ENCODE measurements at regions not wholly inside any gene's neighbourhood (a gene's known extent, or its start where the extent isn't known, plus 50 kb on each side); places are given as distances from the start of the nearest gene placed in this dataset.
"Not testable (repeated sequence)": the region's sequence is repeated elsewhere in the genome, so short reads cannot be mapped to it uniquely, and the experiment has no call there.

DNA sequence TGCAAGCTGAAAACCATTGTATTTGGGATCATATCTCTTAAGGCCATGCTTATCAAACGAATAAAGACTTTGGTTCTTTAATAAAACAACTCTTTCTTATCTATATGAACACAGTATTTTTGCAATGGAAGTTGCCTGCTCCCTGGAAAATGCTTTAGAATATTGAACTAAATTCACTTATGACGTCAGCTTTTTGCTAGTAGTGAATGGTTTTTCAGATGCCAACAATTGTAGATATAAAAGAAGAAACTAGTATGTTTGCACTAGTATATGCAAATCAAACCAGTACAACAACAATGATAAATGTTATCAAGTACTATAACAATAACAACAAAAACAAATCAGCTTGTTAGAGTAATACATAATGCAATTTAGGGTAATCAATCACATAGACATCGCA, 1462.9 kb downstream of the SUCLG1 start:
- no peaks in the 10 kb centered on the region for H3K27me3 ChIP-seq (ENCODE audit: control insufficient read depth in 1 of 2, insufficient read depth in 2 of 2, low read length in 2 of 2)
- 62 to 63% methylated on average over 3 of the region's 3 CpGs for WGBS, 2 donors

DNA sequence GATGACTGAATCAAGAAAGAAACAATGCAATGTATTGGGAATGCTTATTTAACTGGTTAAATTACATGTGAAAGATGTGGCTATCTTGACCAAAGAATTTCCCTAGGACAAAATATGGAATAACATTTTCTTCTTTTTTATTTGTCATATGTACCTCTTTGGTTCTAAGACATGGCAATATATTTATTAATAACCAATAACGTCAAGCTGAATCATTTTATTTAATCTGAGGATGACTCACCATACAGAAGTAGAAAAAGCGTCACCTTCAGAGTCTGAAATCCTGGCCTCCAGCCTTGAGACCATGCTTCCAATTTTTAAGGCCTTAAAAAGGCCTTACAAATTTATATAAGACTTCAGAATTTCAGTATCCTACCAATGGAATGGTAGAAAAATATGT, 1464.9 kb downstream of the SUCLG1 start:
- WGBS, 2 donors, result 49 to 57% methylated on average over 2 of the region's 2 CpGs
- no peaks in the 10 kb centered on the region for H3K27me3 ChIP-seq (ENCODE audit: control insufficient read depth in 1 of 2, insufficient read depth in 2 of 2, low read length in 2 of 2)
- H3K36me3 ChIP-seq (ENCODE audit: control insufficient read depth in 2 of 2, insufficient read depth in 2 of 2, low read length in 1 of 2), result no peaks in the 10 kb centered on the region
- H3K9me3 ChIP-seq (ENCODE audit: control insufficient read depth in 2 of 2, insufficient read depth in 1 of 2, low read depth in 1 of 2, low read length in 1 of 2), result no peaks in the 10 kb centered on the region
- H3K27ac ChIP-seq (ENCODE audit: low read depth in 2 of 2, low read length in 1 of 2), result no peak overlapping the region
- H3K4me3 ChIP-seq (ENCODE audit: low read depth in 1 of 2, low read length in 2 of 2), result no peak overlapping the region
- H3K4me1 ChIP-seq (ENCODE audit: control insufficient read depth in 2 of 2, insufficient read depth in 2 of 2, low read length in 1 of 2), result no peaks in the 10 kb centered on the region

More for the DNA sequence above, 1462.9 kb downstream of the SUCLG1 start:
- H3K4me1 ChIP-seq (ENCODE audit: control insufficient read depth in 2 of 2, insufficient read depth in 2 of 2, low read length in 1 of 2), result no peaks in the 10 kb centered on the region
- H3K27ac ChIP-seq (ENCODE audit: low read depth in 2 of 2, low read length in 1 of 2), result no peak overlapping the region
- no peaks in the 10 kb centered on the region for H3K9me3 ChIP-seq (ENCODE audit: control insufficient read depth in 2 of 2, insufficient read depth in 1 of 2, low read depth in 1 of 2, low read length in 1 of 2)
- H3K4me3 ChIP-seq (ENCODE audit: low read depth in 1 of 2, low read length in 2 of 2), result no peak overlapping the region
- H3K36me3 ChIP-seq (ENCODE audit: control insufficient read depth in 2 of 2, insufficient read depth in 2 of 2, low read length in 1 of 2), result no peaks in the 10 kb centered on the region

DNA sequence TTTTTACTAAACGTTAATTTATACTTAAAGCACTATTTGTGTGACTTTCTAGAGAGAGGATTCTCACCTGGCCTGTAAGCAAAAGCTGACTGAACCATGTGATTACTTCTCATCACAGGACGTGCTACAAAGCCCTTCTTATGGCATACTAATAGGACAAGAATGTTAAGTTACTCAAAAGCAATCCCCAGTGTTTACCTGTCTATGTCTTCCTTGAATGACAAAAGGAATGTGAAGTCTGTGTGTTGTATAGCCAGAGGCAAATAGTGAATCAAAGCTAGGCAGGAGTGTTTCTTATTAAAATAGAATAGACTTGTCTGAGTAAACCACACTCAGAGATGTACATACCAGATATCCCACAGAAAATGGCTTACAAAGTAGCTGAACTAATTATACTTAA, 1465.5 kb downstream of the SUCLG1 start:
- H3K36me3 ChIP-seq (ENCODE audit: control insufficient read depth in 2 of 2, insufficient read depth in 2 of 2, low read length in 1 of 2), result no peaks in the 10 kb centered on the region
- H3K27ac ChIP-seq (ENCODE audit: low read depth in 2 of 2, low read length in 1 of 2), result no peak overlapping the region
- H3K9me3 ChIP-seq (ENCODE audit: control insufficient read depth in 2 of 2, insufficient read depth in 1 of 2, low read depth in 1 of 2, low read length in 1 of 2), result no peaks in the 10 kb centered on the region
- no peak overlapping the region for H3K4me3 ChIP-seq (ENCODE audit: low read depth in 1 of 2, low read length in 2 of 2)
- H3K4me1 ChIP-seq (ENCODE audit: control insufficient read depth in 2 of 2, insufficient read depth in 2 of 2, low read length in 1 of 2), result no peaks in the 10 kb centered on the region
- H3K27me3 ChIP-seq (ENCODE audit: control insufficient read depth in 1 of 2, insufficient read depth in 2 of 2, low read length in 2 of 2), result no peaks in the 10 kb centered on the region
- 40% methylated on average over 2 of the region's 2 CpGs for WGBS, 2 donors

DNA sequence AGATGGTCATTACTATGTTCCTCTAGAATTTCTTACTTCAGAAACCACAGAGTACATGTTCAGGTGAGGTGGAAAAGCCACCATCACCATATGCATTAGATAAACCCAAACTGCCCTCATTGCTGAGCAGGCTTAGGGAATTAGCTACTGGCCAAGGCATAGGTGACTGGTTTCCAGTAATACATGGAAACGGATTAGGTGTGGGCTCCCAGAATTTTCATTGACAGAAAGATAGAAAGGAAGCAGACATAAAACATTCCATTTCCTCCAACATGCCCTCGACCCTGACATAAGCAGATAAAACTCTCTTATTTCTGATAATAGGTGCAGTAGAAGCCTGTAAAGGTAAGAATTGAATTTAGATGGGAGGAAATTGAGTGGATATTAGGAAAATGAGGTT, 1466.1 kb downstream of the SUCLG1 start:
- WGBS, 2 donors, result 48 to 66% methylated on average over 2 of the region's 2 CpGs
- Histone ChIP-seq H3K9me3 (ENCODE audit: control insufficient read depth in 2 of 2, insufficient read depth in 1 of 2, low read depth in 1 of 2, low read length in 1 of 2) (no peaks in the 10 kb centered on the region), H3K4me1 (ENCODE audit: control insufficient read depth in 2 of 2, insufficient read depth in 2 of 2, low read length in 1 of 2) (no peaks in the 10 kb centered on the region), H3K27me3 (ENCODE audit: control insufficient read depth in 1 of 2, insufficient read depth in 2 of 2, low read length in 2 of 2) (no peaks in the 10 kb centered on the region), H3K4me3 (ENCODE audit: low read depth in 1 of 2, low read length in 2 of 2) (no peak overlapping the region), H3K27ac (ENCODE audit: low read depth in 2 of 2, low read length in 1 of 2) (no peak overlapping the region), H3K36me3 (ENCODE audit: control insufficient read depth in 2 of 2, insufficient read depth in 2 of 2, low read length in 1 of 2) (no peaks in the 10 kb centered on the region)

DNA sequence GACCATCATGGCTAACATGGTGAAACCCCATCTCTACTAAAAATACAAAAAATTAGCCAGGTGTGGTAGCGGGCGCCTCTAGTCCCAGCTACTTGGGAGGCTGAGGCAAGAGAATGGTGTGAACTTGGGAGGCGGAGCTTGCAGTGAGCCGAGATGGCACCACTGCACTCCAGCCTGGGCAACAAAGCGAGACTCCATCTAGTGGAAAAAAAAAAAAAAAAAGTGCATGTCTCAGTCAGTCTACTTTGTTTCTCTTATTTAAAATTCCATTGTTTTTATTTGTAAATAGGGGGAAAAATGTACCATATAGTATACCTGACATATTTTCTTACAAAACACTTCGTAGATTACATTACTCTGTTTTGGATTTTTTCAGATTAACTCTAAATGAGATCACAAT, 1471.4 kb downstream of the SUCLG1 start:
- not testable (repeated sequence) for H3K27me3 ChIP-seq (ENCODE audit: control insufficient read depth in 1 of 2, insufficient read depth in 2 of 2, low read length in 2 of 2); H3K27ac ChIP-seq (ENCODE audit: low read depth in 2 of 2, low read length in 1 of 2); H3K4me3 ChIP-seq (ENCODE audit: low read depth in 1 of 2, low read length in 2 of 2); H3K9me3 ChIP-seq (ENCODE audit: control insufficient read depth in 2 of 2, insufficient read depth in 1 of 2, low read depth in 1 of 2, low read length in 1 of 2); H3K36me3 ChIP-seq (ENCODE audit: control insufficient read depth in 2 of 2, insufficient read depth in 2 of 2, low read length in 1 of 2); H3K4me1 ChIP-seq (ENCODE audit: control insufficient read depth in 2 of 2, insufficient read depth in 2 of 2, low read length in 1 of 2)
- WGBS, 2 donors, result 91 to 94% methylated on average over 6 of the region's 6 CpGs

DNA sequence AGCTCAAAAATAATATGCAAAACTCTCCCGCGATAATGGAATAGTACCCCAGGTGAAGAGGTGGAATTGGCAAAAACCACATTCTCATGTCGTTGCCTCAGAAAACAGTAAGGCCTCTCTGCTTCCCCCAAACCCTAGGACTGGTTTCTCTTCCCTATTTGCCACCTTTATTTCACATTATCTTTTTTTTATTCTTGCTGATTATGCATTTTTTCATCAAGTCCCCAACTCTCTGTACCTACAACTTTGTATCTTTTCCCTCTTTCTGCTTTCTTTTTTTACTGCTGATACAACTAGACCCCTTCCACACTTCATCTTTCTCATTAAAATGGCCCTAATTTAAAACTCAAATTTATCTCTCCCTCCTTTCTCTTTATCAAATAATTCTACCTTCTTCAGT, 1472.2 kb downstream of the SUCLG1 start:
- 92 to 94% methylated on average over 3 of the region's 3 CpGs for WGBS, 2 donors
- H3K4me3 ChIP-seq (ENCODE audit: low read depth in 1 of 2, low read length in 2 of 2), result no peak overlapping the region
- H3K27ac ChIP-seq (ENCODE audit: low read depth in 2 of 2, low read length in 1 of 2), result no peak overlapping the region
- H3K36me3 ChIP-seq (ENCODE audit: control insufficient read depth in 2 of 2, insufficient read depth in 2 of 2, low read length in 1 of 2), result no peaks in the 10 kb centered on the region
- no peaks in the 10 kb centered on the region for H3K27me3 ChIP-seq (ENCODE audit: control insufficient read depth in 1 of 2, insufficient read depth in 2 of 2, low read length in 2 of 2)
- no peaks in the 10 kb centered on the region for H3K4me1 ChIP-seq (ENCODE audit: control insufficient read depth in 2 of 2, insufficient read depth in 2 of 2, low read length in 1 of 2)
- peaks cover 0 to 8% of the 10 kb centered on the region in 2 donors for H3K9me3 ChIP-seq (ENCODE audit: control insufficient read depth in 2 of 2, insufficient read depth in 1 of 2, low read depth in 1 of 2, low read length in 1 of 2)

DNA sequence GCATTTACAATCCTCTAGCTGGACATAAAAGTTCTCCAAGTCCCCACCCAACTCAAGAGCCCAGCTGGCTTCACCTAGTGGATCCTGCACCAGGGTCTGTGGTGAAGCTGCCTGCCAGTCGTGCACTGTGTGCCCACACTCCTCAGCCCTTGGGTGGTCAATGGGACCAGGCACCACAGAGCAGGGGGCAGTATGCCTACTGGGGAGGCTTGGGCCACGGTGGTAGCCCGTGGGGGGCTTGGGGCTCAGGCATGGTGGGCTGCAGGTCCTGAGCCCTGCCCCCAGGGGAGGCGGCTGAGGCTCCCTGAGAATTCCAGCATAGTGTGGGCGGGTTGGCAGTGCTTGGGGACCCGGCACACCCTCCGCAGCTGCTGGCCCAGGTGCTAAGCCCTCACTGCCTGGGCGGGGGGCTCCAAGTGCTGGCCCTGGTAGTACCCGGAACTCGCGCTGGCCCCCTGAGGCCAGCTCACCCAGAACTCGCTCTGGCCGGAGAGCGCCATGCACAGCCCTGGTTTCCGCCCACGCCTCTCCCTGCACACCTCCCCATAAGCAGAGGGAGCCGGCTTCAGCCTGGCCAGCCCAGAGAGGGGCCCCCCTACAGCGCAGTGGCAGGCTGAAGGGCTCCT, 1473.4 kb downstream of the SUCLG1 start:
- H3K4me3 ChIP-seq (ENCODE audit: low read depth in 1 of 2, low read length in 2 of 2), result no peak overlapping the region
- no peak overlapping the region for H3K27ac ChIP-seq (ENCODE audit: low read depth in 2 of 2, low read length in 1 of 2)
- no peaks in the 10 kb centered on the region for H3K4me1 ChIP-seq (ENCODE audit: control insufficient read depth in 2 of 2, insufficient read depth in 2 of 2, low read length in 1 of 2)
- no peaks in the 10 kb centered on the region for H3K27me3 ChIP-seq (ENCODE audit: control insufficient read depth in 1 of 2, insufficient read depth in 2 of 2, low read length in 2 of 2)
- peaks cover 0 to 8% of the 10 kb centered on the region in 2 donors for H3K9me3 ChIP-seq (ENCODE audit: control insufficient read depth in 2 of 2, insufficient read depth in 1 of 2, low read depth in 1 of 2, low read length in 1 of 2)
- no peaks in the 10 kb centered on the region for H3K36me3 ChIP-seq (ENCODE audit: control insufficient read depth in 2 of 2, insufficient read depth in 2 of 2, low read length in 1 of 2)
- 93 to 94% methylated on average over 18 of the region's 18 CpGs for WGBS, 2 donors

DNA sequence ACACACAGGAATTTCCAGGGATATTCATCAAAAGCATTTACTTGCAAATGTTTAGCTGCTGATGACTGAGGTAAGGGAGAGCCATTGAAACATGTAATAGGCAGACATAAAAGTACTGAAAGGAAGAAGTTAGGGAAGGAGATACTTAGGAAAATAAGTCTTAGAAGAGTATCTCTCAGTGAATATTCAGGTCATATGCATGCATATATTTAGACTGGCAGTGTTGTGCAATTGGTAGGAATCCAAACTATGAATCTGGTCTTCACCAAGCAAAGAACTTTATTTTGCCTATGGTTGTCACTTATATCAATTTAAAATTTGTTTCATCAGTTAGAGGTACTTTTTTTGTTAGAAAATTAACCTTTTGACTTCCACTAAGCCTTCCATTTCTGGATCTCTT, 1490.7 kb downstream of the SUCLG1 start:
- H3K4me3 ChIP-seq (ENCODE audit: low read depth in 1 of 2, low read length in 2 of 2), result no peak overlapping the region
- no peaks in the 10 kb centered on the region for H3K4me1 ChIP-seq (ENCODE audit: control insufficient read depth in 2 of 2, insufficient read depth in 2 of 2, low read length in 1 of 2)
- no peak overlapping the region for H3K27ac ChIP-seq (ENCODE audit: low read depth in 2 of 2, low read length in 1 of 2)
- H3K9me3 ChIP-seq (ENCODE audit: control insufficient read depth in 2 of 2, insufficient read depth in 1 of 2, low read depth in 1 of 2, low read length in 1 of 2), result no peaks in the 10 kb centered on the region
- no peaks in the 10 kb centered on the region for H3K27me3 ChIP-seq (ENCODE audit: control insufficient read depth in 1 of 2, insufficient read depth in 2 of 2, low read length in 2 of 2)
- no peaks in the 10 kb centered on the region for H3K36me3 ChIP-seq (ENCODE audit: control insufficient read depth in 2 of 2, insufficient read depth in 2 of 2, low read length in 1 of 2)

DNA sequence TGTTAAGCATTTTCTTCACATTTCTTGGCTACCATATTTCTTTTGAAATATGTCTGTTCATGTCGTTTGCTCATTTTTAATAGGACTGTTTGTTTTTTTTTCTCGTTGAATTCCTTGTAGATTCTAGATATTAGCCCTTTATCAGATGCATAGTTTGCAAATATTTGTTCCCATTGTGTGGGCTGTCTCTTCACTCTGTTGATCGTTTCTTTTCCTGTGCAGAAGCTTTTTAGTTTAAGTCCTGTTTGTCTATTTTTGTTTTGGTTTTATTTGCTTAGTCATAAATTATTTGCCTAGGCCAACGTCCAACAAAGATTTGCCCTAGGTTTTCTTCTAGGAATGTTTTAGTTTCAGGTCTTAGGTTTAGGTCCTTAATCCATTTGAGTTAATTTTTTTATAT, 1494.7 kb downstream of the SUCLG1 start:
- Histone ChIP-seq H3K27ac (ENCODE audit: low read depth in 2 of 2, low read length in 1 of 2) (no peak overlapping the region), H3K4me3 (ENCODE audit: low read depth in 1 of 2, low read length in 2 of 2) (no peak overlapping the region), H3K4me1 (ENCODE audit: control insufficient read depth in 2 of 2, insufficient read depth in 2 of 2, low read length in 1 of 2) (no peaks in the 10 kb centered on the region), H3K27me3 (ENCODE audit: control insufficient read depth in 1 of 2, insufficient read depth in 2 of 2, low read length in 2 of 2) (no peaks in the 10 kb centered on the region), H3K9me3 (ENCODE audit: control insufficient read depth in 2 of 2, insufficient read depth in 1 of 2, low read depth in 1 of 2, low read length in 1 of 2) (no peaks in the 10 kb centered on the region), H3K36me3 (ENCODE audit: control insufficient read depth in 2 of 2, insufficient read depth in 2 of 2, low read length in 1 of 2) (no peaks in the 10 kb centered on the region)
- WGBS, 2 donors, result 42 to 48% methylated on average over 4 of the region's 4 CpGs

DNA sequence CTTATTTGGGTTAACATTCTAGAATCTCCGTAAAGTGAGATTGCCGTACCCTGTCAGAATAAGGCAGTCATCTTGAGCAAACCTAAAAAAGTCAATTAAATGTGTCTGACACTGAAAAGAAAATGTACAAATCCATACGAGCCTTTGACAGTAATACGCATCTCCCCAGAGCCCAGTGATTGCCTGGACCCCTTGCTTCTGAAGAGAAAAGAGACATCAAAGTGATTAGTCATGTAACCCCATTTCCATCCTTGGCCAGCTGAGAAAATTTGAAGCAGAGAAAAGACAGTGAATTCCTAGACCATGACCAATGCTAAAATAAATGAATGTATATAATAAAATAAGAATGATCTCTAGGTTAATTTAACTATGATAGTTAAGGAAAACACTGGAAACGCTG, 1499.4 kb downstream of the SUCLG1 start:
- Histone ChIP-seq H3K27me3 (ENCODE audit: control insufficient read depth in 1 of 2, insufficient read depth in 2 of 2, low read length in 2 of 2) (no peaks in the 10 kb centered on the region), H3K27ac (ENCODE audit: low read depth in 2 of 2, low read length in 1 of 2) (no peak overlapping the region), H3K9me3 (ENCODE audit: control insufficient read depth in 2 of 2, insufficient read depth in 1 of 2, low read depth in 1 of 2, low read length in 1 of 2) (no peaks in the 10 kb centered on the region), H3K4me1 (ENCODE audit: control insufficient read depth in 2 of 2, insufficient read depth in 2 of 2, low read length in 1 of 2) (no peaks in the 10 kb centered on the region), H3K36me3 (ENCODE audit: control insufficient read depth in 2 of 2, insufficient read depth in 2 of 2, low read length in 1 of 2) (no peaks in the 10 kb centered on the region), H3K4me3 (ENCODE audit: low read depth in 1 of 2, low read length in 2 of 2) (no peak overlapping the region)
- 79 to 83% methylated on average over 5 of the region's 5 CpGs for WGBS, 2 donors

Data from esophagus (tissue), 2 donors.